NB4 (cell line): ENCODE measurements at regions not wholly inside any gene's neighbourhood (a gene's known extent, or its start where the extent isn't known, plus 50 kb on each side); places are given as distances from the start of the nearest gene placed in this dataset.

Experiments
- CTCF ChIP-seq: IDR thresholded peaks from one replicate; pipeline ENCODE4 v1.5.1; 2012; ENCODE audit warnings: low read depth, low read length
- MAX ChIP-seq: IDR thresholded peaks from 2 replicates; pipeline ENCODE4 v1.6.1; 2011; ENCODE audit warnings: low read depth, low read length
- MYC ChIP-seq: IDR thresholded peaks from 2 replicates; pipeline ENCODE4 v1.6.1; 2011; ENCODE audit warnings: low read depth, low read length
- POLR2A ChIP-seq: IDR thresholded peaks from 2 replicates; pipeline ENCODE4 v1.6.1; 2011; ENCODE audit warnings: mild to moderate bottlenecking; ENCODE audit not compliant: insufficient read length; ENCODE audit errors: extremely low read depth

GRCh38 chr1:198809247-198809646, 170.4 kb downstream of the PTPRC start:
- no peak for TF ChIP-seq CTCF
- TF ChIP-seq MAX, result no peak
- no peak for TF ChIP-seq POLR2A
- no peak for TF ChIP-seq MYC
